Stimulated activated CD4-positive, alpha-beta T cell treated with anti-CD3 and anti-CD28 coated beads, Interleukin-15, amount 100 ng/mL, for 1 hour (primary cell): ENCODE measurements at regions not wholly inside any gene's neighbourhood (a gene's known extent, or its start where the extent isn't known, plus 50 kb on each side); places are given as distances from the start of the nearest gene placed in this dataset.

ENCODE experiments used
- DNase-seq, 2 donors: peaks; one replicate each; pipeline ENCODE4 v3.0.0-alpha.2; 2020; ENCODE audit warnings: low read depth in 1 of 2, low spot score in 1 of 2

- no peak for DNase-seq
Observed at GRCh38 chr3:194738254-194739093, 52.8 kb downstream of the FAM43A start.

GRCh38 chr3:194739498-194740284 lies 54.0 kb downstream of the FAM43A start:
- no peak for DNase-seq

DNA sequence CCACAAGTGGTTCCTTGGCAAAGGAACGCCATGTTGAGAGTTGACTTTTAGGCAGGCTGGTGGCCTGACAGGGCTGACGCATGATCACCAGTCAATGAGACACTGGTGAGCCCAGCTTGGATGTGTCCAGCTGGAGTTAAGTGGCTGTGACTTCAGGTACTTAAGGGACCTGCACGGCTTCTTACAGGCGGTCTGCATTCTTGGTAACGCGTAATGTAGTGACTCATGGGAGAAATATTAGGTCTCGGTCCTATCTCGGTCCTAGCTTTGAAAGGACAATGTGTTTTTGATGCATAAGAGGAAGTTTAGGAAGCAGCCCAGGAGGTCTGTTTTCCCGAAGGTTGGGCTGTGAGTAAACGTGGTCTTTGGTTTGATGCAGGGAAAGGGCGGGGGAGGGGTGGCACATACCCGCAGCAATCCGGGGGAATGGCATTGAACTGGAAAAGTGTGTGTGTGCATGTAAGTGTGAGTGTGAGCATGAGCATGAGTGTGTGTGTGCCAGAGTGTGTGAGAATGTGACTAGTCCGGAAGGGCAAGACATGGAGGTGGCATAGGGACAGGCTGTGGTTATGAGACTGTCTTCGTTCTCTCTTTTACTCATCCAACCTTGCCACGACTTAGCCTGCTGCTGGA lies 55.3 kb downstream of the FAM43A start:
- DNase-seq: no peak

GRCh38 chr3:194741916-194742315 lies 56.2 kb downstream of the FAM43A start:
- DNase-seq: no peak

DNA sequence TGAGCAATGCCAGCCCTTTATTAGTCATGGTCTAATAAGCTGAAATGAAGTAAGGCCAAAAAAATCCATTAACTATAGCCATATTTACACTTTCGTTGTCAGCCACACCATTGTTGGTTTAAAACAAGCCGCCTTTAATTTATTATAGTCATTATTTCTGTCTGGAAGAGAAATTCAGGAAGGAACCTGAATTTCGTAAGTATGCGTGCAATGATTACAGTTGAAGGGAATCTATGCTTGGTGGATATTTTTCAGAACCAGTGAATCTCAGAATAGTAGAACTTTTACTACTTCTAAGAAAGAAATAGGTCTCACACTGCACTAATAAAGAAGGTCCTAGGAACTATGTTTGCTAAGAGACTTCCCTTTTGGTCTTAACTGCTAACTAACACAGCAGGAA lies 59.1 kb downstream of the FAM43A start:
- no peak for DNase-seq

GRCh38 chr3:194745422-194746184 lies 59.9 kb downstream of the FAM43A start:
- no peak for DNase-seq

- no peak for DNase-seq
Observed at GRCh38 chr3:194748225-194748624, 62.5 kb downstream of the FAM43A start.

- no peak for DNase-seq
Observed at GRCh38 chr3:194749631-194750490, 64.2 kb downstream of the FAM43A start.

GRCh38 chr3:194750491-194750828 lies 64.8 kb downstream of the FAM43A start:
- no peak for DNase-seq

- DNase-seq: no peak
Observed at GRCh38 chr3:194755671-194756459, 70.2 kb downstream of the FAM43A start.

DNA sequence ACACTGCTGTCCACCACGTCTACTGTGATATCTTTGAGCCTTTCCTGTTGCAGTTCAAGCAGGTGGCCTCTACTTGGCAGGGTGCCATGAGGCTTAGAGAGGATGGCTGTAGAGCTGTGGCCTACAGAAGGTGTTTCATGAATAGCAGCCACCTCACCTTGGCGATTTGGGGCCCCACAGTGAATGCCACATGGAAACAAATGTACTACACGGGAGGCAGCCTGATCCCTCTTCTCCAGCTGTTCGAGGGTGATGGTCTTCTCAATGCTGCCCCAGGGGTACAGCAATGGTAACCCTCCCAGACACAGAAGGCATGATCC lies 70.7 kb downstream of the FAM43A start:
- DNase-seq: no peak

GRCh38 chr3:194756791-194757325 lies 71.2 kb downstream of the FAM43A start:
- DNase-seq: no peak

DNA sequence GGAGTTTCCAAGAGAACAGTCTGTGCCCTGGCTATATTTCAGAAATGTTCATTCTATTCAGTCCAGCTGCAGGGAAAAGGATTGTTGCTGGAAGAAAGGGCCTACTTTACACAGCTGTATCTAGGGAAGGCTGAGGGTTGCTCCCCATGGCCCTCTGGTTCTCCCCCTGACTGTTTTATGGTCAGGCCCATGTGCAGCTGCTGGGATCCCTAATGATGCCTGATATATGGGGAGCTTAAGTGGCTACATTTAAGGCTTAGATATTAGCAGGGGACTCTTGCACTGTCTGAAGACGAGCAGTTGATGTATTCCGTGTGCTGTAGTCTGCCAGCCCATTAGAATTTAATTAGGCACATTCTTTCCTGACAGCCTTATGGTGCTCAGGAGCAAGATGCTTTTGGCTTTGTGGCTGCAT lies 72.0 kb downstream of the FAM43A start:
- DNase-seq: no peak

GRCh38 chr3:194758716-194759115 lies 73.0 kb downstream of the FAM43A start:
- DNase-seq: no peak

DNA sequence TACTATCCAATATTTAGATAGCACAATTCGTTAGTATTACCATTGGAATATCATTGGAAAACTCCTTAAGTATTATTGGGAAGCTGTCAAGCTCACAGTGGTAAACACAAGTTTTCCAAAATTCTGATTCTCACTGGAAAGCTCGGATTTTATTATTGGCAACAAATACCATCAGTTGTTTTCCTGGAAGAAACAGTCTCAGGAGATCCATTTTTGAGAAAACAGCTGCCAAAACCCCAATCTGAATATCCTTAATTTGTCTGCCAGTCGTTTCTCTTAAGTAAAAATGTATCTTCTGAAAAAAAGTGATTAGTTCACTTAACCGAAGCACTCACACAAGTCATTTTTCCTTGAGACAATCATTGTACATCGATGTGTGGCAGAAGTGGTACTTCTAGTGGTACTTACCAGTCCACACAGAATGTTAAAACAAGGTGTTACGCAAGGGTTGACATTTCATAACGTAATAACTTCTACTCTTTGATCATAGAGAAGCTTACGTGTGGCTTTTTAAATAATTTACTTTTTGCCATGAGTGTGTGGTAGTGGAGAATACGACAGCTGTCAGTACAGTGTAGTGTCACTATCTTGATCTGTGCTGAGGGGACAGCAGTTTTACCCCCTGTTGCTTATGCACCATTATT lies 74.9 kb downstream of the FAM43A start:
- DNase-seq: no peak

DNA sequence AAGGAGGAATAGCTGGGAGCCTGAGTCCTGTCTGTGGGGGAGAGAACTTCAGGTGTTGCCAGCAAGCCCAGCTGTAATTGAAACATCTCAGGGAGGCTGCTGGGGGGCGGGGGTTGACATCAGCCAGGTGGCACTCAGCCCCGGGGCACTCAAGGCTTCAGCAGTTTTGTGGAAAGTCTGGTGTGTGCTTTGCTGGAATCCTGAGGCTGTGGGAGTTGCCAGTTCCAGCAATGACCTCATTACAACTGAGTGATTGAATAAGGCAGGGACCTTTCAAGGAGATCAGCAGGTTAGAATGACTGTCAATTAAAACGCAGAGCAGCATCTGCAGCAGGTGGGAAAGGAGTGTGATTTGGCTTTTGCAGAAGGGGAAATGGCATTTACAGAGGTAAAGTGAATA lies 75.7 kb downstream of the FAM43A start:
- no peak for DNase-seq

- no peak for DNase-seq
Observed at GRCh38 chr3:194766845-194767244, 81.2 kb downstream of the FAM43A start.

- no peak for DNase-seq
Observed at GRCh38 chr3:194767446-194768207, 81.9 kb downstream of the FAM43A start.
